ENCODE measurements at regions not wholly inside any gene's neighbourhood (a gene's known extent, or its start where the extent isn't known, plus 50 kb on each side); places are given as distances from the start of the nearest gene placed in this dataset.

DNA sequence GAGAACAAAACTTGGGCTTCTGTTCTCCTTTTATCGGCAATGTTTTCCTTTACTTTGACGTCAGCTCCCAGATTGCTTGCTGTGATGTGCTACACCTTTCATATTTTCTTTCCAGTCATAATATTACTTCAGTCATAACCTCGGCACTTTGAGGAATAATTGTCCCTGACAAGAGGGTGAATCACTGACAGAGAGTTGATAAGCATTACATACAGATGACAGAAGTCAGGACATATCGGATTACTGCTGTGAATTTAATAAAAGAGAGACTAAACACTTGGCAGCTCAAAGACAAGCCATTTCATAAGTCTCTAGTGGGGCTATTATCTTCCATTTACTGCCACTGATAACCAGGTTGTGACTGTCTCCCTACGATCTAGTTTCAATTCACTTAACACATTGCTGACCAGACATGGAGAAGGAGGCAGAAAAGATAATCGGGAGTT lies 362.1 kb upstream of the ARRDC4 start:
- Histone ChIP-seq H3K4me3 (no peak overlapping the region), H3K9me3 (no peaks in the 10 kb centered on the region), H3K27me3 (no peaks in the 10 kb centered on the region), H3K36me3 (no peaks in the 10 kb centered on the region), H3K27ac (no peak overlapping the region), H3K4me1 (no peaks in the 10 kb centered on the region)
- TF ChIP-seq POLR2AphosphoS5 (IDR thresholded peaks at IDR 0.05): no peak
- no peak for TF ChIP-seq EP300 (IDR thresholded peaks at IDR 0.05)
- 48% methylated on average over 6 of the region's 6 CpGs for WGBS, 2 donors
- DNase-seq: no peak
- ATAC-seq (ENCODE audit: low FRiP score in 2 of 2): no peak

DNA sequence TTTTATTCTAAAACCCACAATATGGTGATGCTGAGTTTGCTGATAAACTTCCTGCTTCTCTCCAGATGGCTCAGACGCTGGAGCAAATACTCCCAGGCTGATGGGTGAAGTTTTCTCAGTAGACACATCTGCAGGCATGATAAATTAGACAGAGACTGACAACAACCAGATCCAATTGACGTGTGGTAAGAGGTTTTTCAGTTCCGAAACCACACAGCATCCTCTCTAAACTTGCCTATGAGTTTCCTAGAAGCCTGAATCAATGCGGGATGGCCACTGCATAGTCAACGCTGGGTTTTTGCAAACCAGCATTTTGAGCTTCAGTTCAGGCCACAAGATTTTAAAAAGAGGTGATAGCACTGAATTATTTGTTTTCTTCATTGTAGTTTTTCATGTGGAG lies 360.3 kb upstream of the ARRDC4 start:
- Histone ChIP-seq H3K4me1 (no peaks in the 10 kb centered on the region), H3K9me3 (no peaks in the 10 kb centered on the region), H3K27me3 (no peaks in the 10 kb centered on the region), H3K4me3 (no peak overlapping the region), H3K27ac (no peak overlapping the region), H3K36me3 (no peaks in the 10 kb centered on the region)
- WGBS, 2 donors: 73 to 84% methylated on average over 5 of the region's 5 CpGs
- TF ChIP-seq POLR2A (IDR thresholded peaks at IDR 0.05) (no peak), POLR2AphosphoS5 (IDR thresholded peaks at IDR 0.05) (no peak), EP300 (IDR thresholded peaks at IDR 0.05) (no peak)
- TF ChIP-seq, protein P1, sequence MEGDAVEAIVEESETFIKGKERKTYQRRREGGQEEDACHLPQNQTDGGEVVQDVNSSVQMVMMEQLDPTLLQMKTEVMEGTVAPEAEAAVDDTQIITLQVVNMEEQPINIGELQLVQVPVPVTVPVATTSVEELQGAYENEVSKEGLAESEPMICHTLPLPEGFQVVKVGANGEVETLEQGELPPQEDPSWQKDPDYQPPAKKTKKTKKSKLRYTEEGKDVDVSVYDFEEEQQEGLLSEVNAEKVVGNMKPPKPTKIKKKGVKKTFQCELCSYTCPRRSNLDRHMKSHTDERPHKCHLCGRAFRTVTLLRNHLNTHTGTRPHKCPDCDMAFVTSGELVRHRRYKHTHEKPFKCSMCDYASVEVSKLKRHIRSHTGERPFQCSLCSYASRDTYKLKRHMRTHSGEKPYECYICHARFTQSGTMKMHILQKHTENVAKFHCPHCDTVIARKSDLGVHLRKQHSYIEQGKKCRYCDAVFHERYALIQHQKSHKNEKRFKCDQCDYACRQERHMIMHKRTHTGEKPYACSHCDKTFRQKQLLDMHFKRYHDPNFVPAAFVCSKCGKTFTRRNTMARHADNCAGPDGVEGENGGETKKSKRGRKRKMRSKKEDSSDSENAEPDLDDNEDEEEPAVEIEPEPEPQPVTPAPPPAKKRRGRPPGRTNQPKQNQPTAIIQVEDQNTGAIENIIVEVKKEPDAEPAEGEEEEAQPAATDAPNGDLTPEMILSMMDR (IDR thresholded peaks at IDR 0.05): no peak
- ATAC-seq (ENCODE audit: low FRiP score in 2 of 2) (no peak), DNase-seq (no peak)

DNA sequence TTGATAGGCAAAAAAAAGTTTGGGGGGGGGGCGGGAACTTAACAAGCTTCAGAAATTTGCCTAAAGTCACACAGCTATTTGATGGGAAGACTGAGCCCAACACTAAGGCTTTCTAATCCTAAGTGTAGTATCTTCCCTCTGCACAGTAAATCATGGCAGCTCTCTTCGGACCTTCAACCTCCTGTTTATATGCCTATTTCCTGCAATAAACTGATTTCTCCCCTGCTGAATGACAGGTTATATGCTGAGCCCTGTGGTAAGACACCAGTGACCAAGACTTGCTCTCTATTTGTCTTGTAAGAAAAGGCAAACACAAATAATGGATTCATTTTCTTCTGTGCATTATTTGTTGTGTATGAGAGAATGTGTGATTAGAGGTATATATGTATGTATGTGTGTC lies 355.8 kb upstream of the ARRDC4 start:
- Histone ChIP-seq H3K4me3 (no peak overlapping the region), H3K9me3 (peaks cover 0 to 11% (median 0%) of the 10 kb centered on the region in 4 donors)

DNA sequence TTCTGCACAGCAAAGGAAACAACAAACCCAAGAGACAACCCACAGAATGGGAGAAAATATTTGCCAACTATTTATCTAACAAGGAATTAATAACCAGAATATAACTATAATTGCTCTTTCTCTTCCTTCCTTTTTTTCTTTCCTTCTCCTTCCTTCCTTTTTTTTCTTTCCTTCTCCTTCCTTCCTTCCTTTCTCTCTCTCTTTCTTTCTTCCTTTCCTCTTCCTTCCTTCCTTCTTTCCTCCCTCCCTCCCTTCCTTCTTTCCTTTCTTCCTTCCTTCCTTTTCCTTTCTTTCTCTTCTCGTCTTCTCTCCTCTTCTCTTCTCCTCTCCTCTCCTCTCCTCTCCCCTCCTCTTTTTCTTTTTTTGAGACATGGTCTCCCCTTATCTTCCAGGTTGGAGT lies 345.4 kb upstream of the ARRDC4 start:
- ATAC-seq (ENCODE audit: low FRiP score in 2 of 2): no peak
- H3K36me3 ChIP-seq: no peaks in the 10 kb centered on the region

More for the DNA sequence above, 355.8 kb upstream of the ARRDC4 start:
- Histone ChIP-seq H3K4me1 (no peaks in the 10 kb centered on the region), H3K27me3 (no peaks in the 10 kb centered on the region), H3K27ac (no peak overlapping the region), H3K36me3 (no peaks in the 10 kb centered on the region)
- DNase-seq (no peak), ATAC-seq (ENCODE audit: low FRiP score in 2 of 2) (no peak)
- 52 to 60% methylated on average over 2 of the region's 2 CpGs for WGBS, 2 donors
- TF ChIP-seq, protein P1 (IDR thresholded peaks at IDR 0.05): no peak
- TF ChIP-seq EP300 (IDR thresholded peaks at IDR 0.05): no peak
- no peak for TF ChIP-seq POLR2A (IDR thresholded peaks at IDR 0.05)
- no peak for TF ChIP-seq POLR2AphosphoS5 (IDR thresholded peaks at IDR 0.05)

DNA sequence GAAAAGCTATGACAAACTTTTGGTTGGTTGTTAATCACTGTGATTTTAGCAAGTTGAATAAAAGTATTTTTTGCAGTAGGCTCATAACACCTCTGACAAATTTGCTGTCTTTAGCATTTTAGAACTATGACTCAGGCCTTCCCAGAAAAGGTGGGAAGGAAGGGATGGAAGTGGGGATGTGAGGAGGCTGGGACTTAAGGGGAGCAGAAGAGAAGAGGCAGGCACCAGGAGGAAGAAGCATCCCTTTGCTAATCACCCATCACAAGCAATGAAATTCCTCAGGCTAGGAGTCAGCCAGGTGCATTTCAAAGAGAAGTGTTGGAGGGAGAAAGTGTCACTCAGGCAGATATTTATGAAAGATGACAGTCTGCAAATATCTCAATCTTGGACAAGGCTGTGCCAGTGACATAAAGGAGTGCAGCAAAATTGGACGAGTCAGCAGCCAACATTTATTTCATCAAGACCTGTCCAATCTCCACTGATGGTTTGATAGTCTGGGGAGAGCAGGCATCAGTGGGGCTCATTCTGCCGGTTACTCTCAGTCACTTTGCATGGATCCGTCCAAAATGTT lies 337.3 kb upstream of the ARRDC4 start:
- no peak for DNase-seq
- Histone ChIP-seq H3K9me3 (no peaks in the 10 kb centered on the region), H3K27me3 (no peaks in the 10 kb centered on the region), H3K36me3 (no peaks in the 10 kb centered on the region), H3K4me3 (no peak overlapping the region), H3K27ac (no peak overlapping the region), H3K4me1 (no peaks in the 10 kb centered on the region)
- no peak for ATAC-seq (ENCODE audit: low FRiP score in 2 of 2)
- TF ChIP-seq, protein P1 (IDR thresholded peaks at IDR 0.05): no peak
- TF ChIP-seq POLR2AphosphoS5 (IDR thresholded peaks at IDR 0.05) (no peak), EP300 (IDR thresholded peaks at IDR 0.05) (no peak), POLR2A (IDR thresholded peaks at IDR 0.05) (no peak)
- WGBS, 2 donors: 62 to 76% methylated on average over 3 of the region's 3 CpGs

More for the DNA sequence above, 345.4 kb upstream of the ARRDC4 start:
- Histone ChIP-seq H3K9me3 (peaks cover 0 to 5% (median 1%) of the 10 kb centered on the region in 4 donors), H3K4me1 (no peaks in the 10 kb centered on the region), H3K4me3 (no peak overlapping the region), H3K27ac (no peak overlapping the region), H3K27me3 (no peaks in the 10 kb centered on the region)
- no peak for DNase-seq
- WGBS, 2 donors: 73 to 75% methylated on average over 1 of the region's 1 CpG
- TF ChIP-seq POLR2A (IDR thresholded peaks at IDR 0.05): no peak
- TF ChIP-seq, protein P1 (IDR thresholded peaks at IDR 0.05): no peak
- no peak for TF ChIP-seq EP300 (IDR thresholded peaks at IDR 0.05)
- TF ChIP-seq POLR2AphosphoS5 (IDR thresholded peaks at IDR 0.05): no peak
